Right renal pelvis (tissue), 4 donors: ENCODE measurements at regions not wholly inside any gene's neighbourhood (a gene's known extent, or its start where the extent isn't known, plus 50 kb on each side); places are given as distances from the start of the nearest gene placed in this dataset.

Experiments used
- DNase-seq, 4 donors: peaks; one replicate each; pipeline ENCODE4 v3.0.0-alpha.2; 2013; ENCODE audit warnings: low read depth in 4 of 4, low spot score in 3 of 4, missing footprints in 1 of 4

DNA sequence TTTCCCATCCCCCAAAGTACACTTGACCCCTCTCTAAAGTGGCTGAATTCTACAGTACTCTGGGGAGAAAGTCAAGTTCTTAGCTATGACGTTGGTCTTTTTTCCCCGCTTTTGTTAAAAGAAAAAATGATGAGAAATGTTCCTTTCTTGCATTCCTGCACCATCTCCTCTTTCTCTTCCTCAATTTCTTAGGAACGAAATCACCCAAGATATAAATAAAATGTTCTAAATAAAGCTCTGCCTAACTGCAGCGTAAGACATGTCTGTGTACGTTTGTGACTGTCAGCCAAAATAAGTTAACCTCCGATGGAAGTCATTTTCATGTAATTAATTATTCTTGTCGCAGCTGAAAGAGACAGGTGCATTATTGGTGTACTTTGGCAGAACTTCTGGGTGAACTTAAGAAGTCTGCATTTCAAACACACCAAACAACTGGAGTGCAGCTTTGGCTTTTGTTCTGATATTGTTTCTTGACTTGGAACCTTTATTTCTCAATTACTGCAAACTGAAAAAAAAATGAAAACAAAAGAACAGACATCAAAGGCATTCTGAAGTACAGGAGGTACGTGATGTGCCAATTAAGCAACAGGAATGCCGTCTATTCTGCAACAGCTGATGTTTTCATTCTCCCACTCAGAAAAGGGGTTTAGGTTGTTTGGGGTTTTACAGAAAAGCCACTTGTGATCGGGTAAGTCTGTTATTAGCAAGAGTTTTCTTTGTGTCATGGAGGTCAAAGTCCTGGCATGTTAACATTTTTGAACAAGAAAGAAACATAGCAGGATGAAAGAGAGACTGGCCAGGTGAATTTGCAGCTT is 82.4 kb upstream of the SDK1 start:
- no peak for DNase-seq

- no peak for DNase-seq
Observed at GRCh38 chr7:3229904-3230470, 71.1 kb upstream of the SDK1 start.

DNA sequence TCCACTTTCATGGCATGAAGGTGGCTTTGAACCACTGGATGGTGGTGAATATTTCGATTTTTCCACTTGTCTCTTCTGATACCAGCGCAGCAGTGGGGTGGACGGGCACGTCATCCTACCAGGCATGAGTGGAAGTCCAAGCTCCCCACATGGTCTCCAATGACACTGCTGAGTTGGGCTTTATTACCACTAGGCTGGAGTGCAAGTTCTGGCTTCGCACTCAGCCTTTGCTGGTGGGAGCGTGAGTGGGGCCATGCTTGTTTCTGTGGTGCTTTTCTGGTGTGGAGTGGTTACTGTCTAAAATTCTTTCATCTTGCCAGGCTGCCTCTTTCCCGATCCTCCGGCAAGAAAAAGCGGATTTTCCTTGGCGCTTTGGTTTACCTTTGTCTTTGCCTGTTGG is 70.1 kb upstream of the SDK1 start:
- DNase-seq = no peak

- DNase-seq = no peak
Observed at GRCh38 chr7:3232228-3232627, 68.8 kb upstream of the SDK1 start.

DNA sequence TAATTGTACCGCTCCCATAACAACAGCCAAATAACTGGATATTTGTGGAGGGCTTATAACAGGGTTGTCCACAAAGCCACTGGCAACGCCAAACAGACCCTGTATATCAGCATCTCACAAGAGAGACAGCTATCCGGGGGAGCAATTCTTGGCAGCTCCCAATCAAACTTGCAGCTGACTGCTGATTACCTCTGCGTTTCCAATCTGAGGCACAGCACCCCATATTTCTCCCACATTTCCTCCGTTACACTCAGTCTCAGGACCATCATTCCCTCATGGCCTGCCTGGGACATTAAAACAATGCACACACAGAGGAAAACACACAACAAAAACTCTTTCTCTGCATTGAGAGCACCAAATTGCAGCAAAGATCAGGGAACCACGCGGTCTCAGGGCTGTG is 67.8 kb upstream of the SDK1 start:
- DNase-seq = no peak

DNA sequence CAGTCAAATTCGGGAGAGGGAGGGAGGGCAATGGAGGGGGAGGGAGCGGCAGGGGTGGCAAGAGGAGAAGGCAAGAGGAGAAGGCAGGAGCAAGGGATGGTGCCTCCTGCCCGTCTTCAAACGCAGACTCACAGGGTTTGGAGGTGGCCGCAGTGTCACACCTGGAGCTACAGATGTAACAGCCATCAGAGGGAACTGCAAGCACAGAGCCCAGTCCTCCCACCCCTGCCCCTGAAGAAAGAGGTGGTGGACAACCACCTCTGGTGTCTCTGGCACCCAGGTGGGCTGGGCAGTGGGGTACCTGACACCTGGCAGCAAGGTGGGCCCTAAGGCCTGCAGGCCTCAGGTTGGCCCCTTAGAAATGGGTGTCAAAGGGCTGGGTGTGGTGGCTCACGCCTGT is 67.0 kb upstream of the SDK1 start:
- no peak for DNase-seq

DNA sequence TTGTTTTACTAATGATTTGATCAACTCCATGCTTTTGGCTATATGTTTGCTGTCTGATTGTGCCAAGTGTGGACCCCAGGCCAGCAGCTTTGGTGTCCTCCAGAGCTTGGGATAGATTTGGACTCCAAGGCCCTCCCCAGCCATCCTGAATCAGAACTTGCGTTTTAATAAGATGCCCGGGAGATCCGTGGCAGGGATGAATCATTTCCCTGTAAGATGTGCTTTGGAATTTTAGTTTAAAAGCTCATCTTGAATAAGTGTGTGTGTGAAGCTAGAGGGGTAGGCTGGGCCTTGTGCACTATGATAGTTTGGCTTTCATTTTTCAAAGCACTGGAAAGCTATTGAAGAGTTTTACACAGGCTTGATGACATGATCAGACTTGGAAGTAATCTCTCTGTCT is 66.2 kb upstream of the SDK1 start:
- DNase-seq = no peak

GRCh38 chr7:3235322-3235721 is 65.7 kb upstream of the SDK1 start:
- no peak for DNase-seq

- no peak for DNase-seq
Observed at GRCh38 chr7:3236268-3236667, 64.8 kb upstream of the SDK1 start.

GRCh38 chr7:3238525-3239210 is 62.4 kb upstream of the SDK1 start:
- DNase-seq = no peak

- DNase-seq = no peak
Observed at GRCh38 chr7:3239291-3239691, 61.8 kb upstream of the SDK1 start.

GRCh38 chr7:3240826-3241430 is 60.1 kb upstream of the SDK1 start:
- DNase-seq = no peak

DNA sequence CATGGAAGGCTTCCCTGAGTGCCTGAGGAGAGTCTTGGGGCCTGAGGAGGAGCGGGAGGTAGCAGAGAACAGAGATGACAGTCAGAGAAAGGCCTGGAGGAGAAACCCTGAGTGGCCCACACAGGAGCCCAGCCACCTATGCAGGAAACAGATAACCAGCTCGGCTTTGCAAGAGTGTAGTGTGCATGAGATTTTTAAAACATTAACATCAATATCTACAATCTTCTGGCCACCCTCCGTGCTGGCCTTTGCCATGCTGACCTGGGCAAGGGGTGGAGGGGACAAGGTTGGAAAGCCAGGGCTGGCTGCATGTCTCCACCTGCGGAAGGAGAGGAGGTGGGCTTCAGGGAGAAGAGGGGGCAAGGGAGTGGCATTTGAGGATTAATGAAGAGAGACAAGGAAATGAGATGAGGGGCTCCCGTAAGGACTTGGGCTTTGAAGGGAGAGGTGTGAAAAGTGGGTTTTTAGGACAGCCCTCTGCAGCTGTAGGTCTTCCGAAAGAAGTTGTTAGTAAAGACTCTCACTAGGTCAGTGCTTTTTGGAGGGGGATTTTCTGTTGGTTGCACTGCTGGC is 59.3 kb upstream of the SDK1 start:
- DNase-seq = no peak

DNA sequence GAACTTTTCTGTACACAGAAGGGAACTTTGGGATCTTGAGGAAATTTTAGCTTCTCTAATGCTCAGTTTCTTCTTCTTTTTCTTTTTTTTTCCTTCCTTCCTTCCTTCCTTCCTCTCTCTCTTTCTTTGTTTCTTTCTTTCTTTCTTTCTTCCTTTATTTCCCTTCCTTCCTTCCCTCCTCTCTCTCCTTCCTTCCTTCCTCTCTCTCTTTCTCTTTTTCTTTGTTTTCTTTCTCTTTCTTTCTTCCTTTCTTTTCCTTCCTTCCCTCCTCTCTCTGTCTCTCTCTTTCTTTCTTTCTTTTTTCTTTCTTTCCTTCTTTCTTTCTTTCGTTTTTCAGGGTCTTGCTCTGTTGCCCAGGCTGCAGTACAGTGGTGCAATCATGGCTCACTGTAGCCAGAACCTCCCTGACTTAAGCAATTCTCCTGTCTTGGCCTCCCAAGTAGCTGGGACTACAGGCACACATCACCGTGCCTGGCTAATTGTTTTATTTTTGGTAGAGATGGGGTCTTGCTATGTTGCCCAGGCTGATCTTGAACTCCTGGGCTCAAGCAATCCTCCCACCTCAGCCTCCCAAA is 58.6 kb upstream of the SDK1 start:
- no peak for DNase-seq

DNA sequence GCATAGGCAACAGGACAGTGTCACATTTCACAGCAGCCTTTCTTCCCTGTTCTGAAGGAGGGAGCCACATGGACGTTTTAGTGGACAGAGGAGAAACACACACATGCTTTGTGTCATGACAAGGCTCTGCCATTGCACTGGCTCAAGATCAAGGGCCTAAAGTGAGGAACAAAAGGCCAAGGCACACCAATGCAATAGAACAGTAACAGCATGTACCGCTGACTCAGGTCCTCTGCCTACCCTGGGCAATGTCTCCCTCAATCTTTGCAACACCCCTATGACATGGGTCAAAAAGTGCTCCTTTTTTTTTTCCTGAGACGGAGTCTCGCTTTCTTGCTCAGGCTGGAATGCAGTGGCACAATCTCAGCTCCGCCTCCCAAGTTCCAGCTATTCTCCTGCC is 57.8 kb upstream of the SDK1 start:
- no peak for DNase-seq

GRCh38 chr7:3243680-3244079 is 57.4 kb upstream of the SDK1 start:
- no peak for DNase-seq

DNA sequence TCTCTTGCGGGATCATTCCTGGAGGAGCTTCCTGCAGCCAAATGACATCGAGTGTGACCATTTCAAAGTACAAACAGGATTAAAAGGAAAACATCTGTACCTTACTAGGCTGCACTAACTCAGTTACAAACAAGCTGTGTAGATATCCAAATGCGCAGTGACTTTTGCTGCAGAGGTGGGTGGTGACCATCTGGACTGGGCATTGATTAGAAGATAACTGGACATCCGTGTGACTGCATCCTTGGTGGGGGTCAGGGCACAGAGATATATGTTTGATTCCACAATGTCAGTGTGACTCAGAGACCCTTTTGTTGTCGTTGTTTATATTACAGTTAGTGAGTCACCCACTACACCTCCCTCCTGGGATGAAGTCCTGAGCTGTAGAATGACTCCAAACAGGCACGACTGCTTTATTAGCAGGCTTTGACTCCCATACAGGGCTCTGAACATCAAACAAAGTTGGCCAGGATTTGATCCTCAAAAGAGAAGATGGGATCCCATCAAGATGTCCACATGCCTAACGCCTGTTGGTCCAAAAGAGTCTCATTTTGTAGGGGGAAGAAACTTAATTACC is 56.7 kb upstream of the SDK1 start:
- no peak for DNase-seq

- no peak for DNase-seq
Observed at GRCh38 chr7:3245077-3245476, 56.0 kb upstream of the SDK1 start.

- DNase-seq = no peak
Observed at GRCh38 chr7:3245721-3246120, 55.3 kb upstream of the SDK1 start.

DNA sequence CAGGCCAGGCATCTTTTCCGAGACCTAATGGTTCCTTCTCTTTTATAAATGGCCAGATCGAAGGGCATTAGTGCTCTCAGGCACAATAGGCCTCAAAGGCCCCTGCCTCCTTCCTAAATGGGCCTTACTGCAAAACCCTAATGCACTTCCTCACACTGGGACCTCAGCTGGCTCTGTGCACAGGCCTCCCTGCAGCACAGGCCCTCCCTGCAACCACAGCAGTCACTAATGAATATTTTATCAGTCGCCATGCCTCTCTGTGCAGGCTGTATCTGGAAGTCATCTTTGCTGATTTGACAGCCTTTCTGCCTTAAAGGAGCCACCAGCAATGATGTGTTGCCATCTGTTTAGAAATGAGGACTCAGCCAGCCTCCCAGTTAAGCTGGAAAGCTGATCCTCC is 54.9 kb upstream of the SDK1 start:
- no peak for DNase-seq

GRCh38 chr7:3246651-3247050 is 54.4 kb upstream of the SDK1 start:
- DNase-seq = no peak
